HG03354 (cell line): ENCODE measurements at regions not wholly inside any gene's neighbourhood (a gene's known extent, or its start where the extent isn't known, plus 50 kb on each side); places are given as distances from the start of the nearest gene placed in this dataset.
A peak's percentile ranks its signal among the peaks of the same experiment; 100 is the strongest.

Source experiments
- ATAC-seq: cut with Tn5 transposase; IDR thresholded peaks from one replicate; pipeline ENCODE4 v1.9.1; 2021; ENCODE audit warnings: mild to moderate bottlenecking; ENCODE audit not compliant: unreplicated experiment, poor library complexity, severe bottlenecking

GRCh38 chr6:145187491-145188206 lies 547.7 kb downstream of the EPM2A start:
- no peak for ATAC-seq

DNA sequence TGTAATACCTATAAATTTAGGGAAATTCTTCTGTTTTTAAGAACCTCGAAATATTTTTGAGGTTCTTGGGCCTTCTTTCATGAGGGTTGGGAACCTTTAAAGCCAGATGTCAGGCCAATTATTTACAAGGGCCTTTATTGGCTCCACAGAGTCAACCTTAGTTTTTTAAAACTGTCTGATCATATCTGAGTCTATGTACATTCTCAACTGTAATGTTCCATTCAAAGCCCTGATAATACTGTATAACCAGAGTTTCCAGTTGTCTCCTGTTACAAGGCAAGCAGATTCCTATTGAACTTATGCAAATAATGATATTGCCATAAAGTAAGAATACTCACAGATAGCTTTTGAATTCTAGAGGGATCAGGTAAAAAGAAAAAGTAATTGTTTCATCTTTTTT lies 545.5 kb downstream of the EPM2A start:
- ATAC-seq: no peak

DNA sequence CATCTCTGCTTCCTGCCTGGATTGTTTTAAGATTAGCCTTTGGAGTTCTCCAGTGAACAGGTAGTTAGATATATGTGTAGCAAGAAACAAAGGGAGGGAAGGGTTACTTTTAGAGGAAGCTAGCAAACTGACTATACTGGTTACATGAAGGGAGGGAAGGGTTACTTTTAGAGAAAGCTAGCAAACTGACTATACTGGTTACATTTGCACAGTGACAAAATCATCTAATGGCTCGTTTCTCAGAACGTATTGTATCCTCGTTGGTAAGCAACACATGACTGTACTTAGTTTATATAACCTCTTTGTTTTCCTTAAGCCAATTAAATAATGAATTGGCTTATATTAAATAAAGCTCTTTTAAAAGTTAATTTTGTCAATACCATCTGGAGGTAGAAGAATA lies 540.9 kb downstream of the EPM2A start:
- ATAC-seq: no peak

DNA sequence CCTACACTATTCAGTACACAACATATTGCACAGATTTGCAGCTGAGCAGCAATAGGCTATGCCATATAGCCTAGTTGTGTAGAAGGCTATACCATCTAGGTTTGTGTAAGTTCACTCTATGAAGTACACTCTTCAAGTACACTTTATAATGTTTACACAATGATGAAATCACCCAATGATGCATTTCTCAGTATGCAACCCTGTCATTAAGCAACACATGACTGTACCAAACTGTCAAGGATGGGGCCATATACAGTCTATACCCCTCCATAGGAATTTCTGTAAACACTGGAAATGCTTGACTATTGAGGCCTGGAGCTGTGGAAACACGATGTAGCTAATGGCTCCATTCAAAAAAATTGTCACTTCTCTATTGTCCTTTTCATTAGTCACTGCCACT lies 535.4 kb downstream of the EPM2A start:
- ATAC-seq: no peak

GRCh38 chr6:145204301-145204700 lies 531.0 kb downstream of the EPM2A start:
- ATAC-seq: no peak

GRCh38 chr6:145206247-145206907 lies 528.9 kb downstream of the EPM2A start:
- ATAC-seq: no peak

GRCh38 chr6:145208474-145208873 lies 526.8 kb downstream of the EPM2A start:
- no peak for ATAC-seq

GRCh38 chr6:145209272-145209671 lies 526.0 kb downstream of the EPM2A start:
- no peak for ATAC-seq

DNA sequence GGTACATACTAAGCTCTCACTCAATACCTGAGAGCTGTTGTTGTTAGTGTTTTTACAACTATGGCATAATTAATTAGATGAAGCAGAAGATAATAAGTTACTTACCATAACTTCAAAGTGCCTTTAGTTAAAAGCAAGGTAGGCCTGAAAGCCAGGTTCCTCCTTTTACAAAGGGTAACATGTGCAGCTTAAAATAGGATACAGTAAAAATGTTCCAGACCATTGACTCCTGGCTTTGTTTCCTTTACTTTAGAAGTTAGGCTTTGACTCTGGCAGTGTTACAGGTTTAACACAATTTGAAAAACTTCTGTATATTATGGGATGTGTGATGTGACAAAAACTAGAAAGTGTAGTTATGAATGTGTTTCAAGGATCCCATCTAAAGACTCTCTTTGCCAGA lies 522.5 kb downstream of the EPM2A start:
- ATAC-seq: peak; percentile 33

- peak; percentile 60 for ATAC-seq
These were observed 521.7 kb downstream of the EPM2A start for GRCh38 chr6:145213614-145214013.

GRCh38 chr6:145214570-145214969 lies 520.8 kb downstream of the EPM2A start:
- no peak for ATAC-seq

- no peak for ATAC-seq
These were observed 510.9 kb downstream of the EPM2A start for GRCh38 chr6:145224450-145224849.

GRCh38 chr6:145225500-145225899 lies 509.8 kb downstream of the EPM2A start:
- no peak for ATAC-seq

DNA sequence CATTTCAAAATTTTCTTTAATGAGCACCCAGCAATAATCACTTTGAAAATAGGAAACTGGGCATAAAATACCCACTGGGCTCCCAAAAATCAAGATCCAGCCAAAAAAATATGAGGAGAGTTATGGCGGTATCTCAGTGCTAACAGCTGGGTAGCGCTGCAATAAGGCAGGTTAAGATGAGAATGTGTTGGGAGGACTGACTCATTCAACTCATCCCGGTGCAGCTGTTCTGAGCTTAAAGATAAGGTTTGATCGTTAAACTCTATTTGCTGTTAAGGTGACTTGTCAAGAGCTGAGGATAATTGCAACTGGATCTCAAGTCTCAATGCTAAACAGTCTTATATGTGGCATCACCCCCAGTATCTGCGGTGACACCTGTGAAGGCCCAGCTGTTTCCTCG lies 507.7 kb downstream of the EPM2A start:
- no peak for ATAC-seq

DNA sequence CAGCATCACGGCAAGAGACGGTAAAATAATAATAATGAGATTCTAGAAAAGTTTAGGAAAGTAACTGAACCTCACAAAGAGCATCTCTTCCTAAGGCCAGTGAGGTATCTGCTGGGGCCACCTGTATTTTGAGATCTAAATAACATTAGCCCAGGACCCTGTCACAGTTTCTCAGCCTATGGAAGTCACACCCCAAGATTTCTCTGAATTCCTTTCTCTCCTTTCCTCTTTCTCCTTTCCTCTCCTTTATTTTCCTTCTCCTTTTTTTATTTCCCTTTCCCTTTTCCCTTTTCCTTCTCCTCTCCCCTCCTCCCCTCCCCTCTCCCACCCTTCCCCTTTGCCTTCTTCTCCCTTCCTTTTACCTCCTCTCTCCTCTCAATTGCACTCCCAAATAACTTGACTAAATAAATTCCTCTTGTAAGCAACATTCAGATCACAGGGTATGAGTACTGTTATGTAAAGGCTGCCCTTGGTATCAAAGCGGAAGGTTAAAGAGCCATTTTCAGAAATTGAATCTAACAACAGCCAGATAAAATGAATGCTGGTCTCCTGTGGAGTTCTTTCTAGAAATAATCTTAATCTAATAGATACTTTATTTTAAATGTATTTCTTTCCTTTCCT lies 506.2 kb downstream of the EPM2A start:
- no peak for ATAC-seq

GRCh38 chr6:145233955-145234354 lies 501.4 kb downstream of the EPM2A start:
- no peak for ATAC-seq

DNA sequence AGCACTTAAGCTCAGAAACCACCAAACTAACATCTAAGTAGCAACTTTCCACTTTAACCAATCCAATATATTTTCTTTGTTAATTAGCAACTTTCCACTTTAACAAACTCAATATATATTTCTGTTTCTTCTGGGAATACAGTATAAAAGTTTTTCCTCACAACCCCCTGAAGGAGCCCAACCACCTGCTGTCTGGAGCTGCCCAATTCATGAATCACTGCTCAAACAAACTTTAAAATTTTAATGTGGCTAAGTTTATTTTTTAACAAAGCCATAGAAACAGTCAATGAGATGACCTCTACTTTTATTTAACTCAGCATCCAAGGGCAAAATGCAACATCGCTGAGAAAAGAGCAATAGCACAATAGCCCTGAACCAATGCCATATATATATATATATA lies 500.1 kb downstream of the EPM2A start:
- no peak for ATAC-seq

DNA sequence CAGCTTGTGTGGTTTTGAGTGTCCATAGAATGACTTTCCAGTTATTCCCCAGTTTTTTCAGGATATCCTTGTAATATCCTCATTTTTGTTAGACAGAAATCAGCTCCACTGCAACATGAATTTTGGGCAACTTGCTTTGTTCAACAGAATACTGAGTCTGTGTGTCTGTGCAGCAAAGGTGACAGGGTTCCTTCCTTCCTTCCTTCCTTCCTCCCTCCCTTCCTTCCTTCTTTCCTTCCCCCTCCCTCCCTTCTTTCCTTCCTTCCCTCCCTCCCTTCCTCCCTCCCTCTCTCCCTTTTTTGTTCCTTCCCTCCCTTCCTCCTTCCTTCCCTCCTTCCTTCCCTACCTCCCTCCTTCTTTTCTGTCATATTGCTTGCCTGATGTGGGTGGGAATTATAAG lies 496.5 kb downstream of the EPM2A start:
- ATAC-seq: no peak

DNA sequence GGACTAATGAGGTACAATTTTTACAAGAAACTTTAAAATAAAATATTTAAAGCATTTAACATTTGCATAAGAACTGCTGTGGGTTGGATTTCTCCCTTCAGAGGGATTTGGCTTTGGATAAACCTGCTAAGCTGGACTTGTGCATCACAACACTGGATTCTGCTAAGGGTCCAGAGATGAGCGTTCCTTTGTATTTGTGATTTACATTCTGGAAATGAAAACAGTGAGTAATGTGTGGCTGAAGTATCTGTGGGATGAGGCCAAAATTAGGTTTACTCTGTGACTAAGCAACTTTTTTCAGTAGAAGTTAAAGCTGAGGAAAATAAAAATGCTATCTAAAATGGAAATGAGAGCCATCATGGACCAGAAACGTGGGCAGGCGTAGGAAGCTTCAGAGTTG lies 494.3 kb downstream of the EPM2A start:
- no peak for ATAC-seq

GRCh38 chr6:145241721-145242120 lies 493.6 kb downstream of the EPM2A start:
- ATAC-seq: no peak
